ENCODE measurements at regions not wholly inside any gene's neighbourhood (a gene's known extent, or its start where the extent isn't known, plus 50 kb on each side); places are given as distances from the start of the nearest gene placed in this dataset.

GRCh38 chr1:14507262-14507661, 91.2 kb upstream of the KAZN start:
- DNase-seq (ENCODE audit: low spot score in 2 of 2): no peak
- intact Hi-C loops (cut with DNase I; ENCODE audit: low total_unique reads): no loop called here
- no peak for TF ChIP-seq CTCF (IDR thresholded peaks at IDR 0.05)
- TF ChIP-seq POLR2A (IDR thresholded peaks at IDR 0.05): no peak
- 42 to 49% methylated on average over 5 of the region's 5 CpGs for WGBS, 2 donors
- no peak overlapping the region for H3K4me3 ChIP-seq (ENCODE audit: low read depth, poor library complexity, severe bottlenecking)

- intact Hi-C loops (cut with DNase I; ENCODE audit: low total_unique reads): no loop called here
- DNase-seq (ENCODE audit: low spot score in 2 of 2): no peak
- TF ChIP-seq POLR2A (IDR thresholded peaks at IDR 0.05): no peak
- TF ChIP-seq CTCF (IDR thresholded peaks at IDR 0.05): no peak
- 83 to 87% methylated on average over 6 of the region's 6 CpGs for WGBS, 2 donors
- no peak overlapping the region for H3K4me3 ChIP-seq (ENCODE audit: low read depth, poor library complexity, severe bottlenecking)
Measured at GRCh38 chr1:14508613-14509012, 89.9 kb upstream of the KAZN start.

DNA sequence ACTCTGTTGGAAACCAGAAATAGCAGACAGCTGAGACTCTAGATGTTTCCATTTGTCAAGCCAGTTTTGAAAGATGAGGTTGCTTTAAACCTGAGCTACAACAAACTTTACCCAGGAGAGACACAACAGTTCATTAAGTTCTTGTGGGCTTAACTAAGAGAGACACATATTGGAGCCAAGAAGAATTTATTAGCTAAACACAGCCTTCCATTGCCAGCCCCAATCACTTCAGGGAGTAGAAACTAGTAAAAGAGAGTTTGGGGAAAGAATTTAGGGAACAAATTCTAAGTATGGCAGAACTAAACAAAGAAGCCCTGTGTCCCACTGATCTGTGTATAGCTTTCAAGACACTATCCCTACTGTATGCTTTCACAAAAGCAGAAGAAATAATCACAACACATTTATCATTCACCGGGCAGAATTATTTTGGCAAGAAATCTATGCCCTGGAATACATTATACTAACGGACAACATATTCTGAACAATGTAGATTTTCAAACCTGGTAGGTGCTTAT, 87.3 kb upstream of the KAZN start:
- no peak for DNase-seq (ENCODE audit: low spot score in 2 of 2)
- 57 to 63% methylated on average over 2 of the region's 2 CpGs for WGBS, 2 donors
- no peak for TF ChIP-seq POLR2A (IDR thresholded peaks at IDR 0.05)
- no peak for TF ChIP-seq CTCF (IDR thresholded peaks at IDR 0.05)
- H3K4me3 ChIP-seq (ENCODE audit: low read depth, poor library complexity, severe bottlenecking): no peak overlapping the region
- intact Hi-C loops (cut with DNase I; ENCODE audit: low total_unique reads): no loop called here

GRCh38 chr1:14511796-14512585, 86.5 kb upstream of the KAZN start:
- peak in 1 of 2 donors; percentile 72 for DNase-seq (ENCODE audit: low spot score in 2 of 2)
- no peak overlapping the region for H3K4me3 ChIP-seq (ENCODE audit: low read depth, poor library complexity, severe bottlenecking)
- no peak for TF ChIP-seq CTCF (IDR thresholded peaks at IDR 0.05)
- TF ChIP-seq POLR2A (IDR thresholded peaks at IDR 0.05): no peak
- WGBS, 2 donors: 78 to 84% methylated on average over 14 of the region's 14 CpGs
- intact Hi-C loops (cut with DNase I; ENCODE audit: low total_unique reads): no loop called here

- intact Hi-C loops (cut with DNase I; ENCODE audit: low total_unique reads): no loop called here
- no peak overlapping the region for H3K4me3 ChIP-seq (ENCODE audit: low read depth, poor library complexity, severe bottlenecking)
- WGBS, 2 donors: 58 to 64% methylated on average over 7 of the region's 7 CpGs
- TF ChIP-seq CTCF (IDR thresholded peaks at IDR 0.05) (no peak), POLR2A (IDR thresholded peaks at IDR 0.05) (no peak)
- peak in 1 of 2 donors; percentile 62 for DNase-seq (ENCODE audit: low spot score in 2 of 2)
Measured at GRCh38 chr1:14513111-14513510, 85.4 kb upstream of the KAZN start.

Measured in lower leg skin (tissue), 4 donors.